ENCODE measurements at regions not wholly inside any gene's neighbourhood (a gene's known extent, or its start where the extent isn't known, plus 50 kb on each side); places are given as distances from the start of the nearest gene placed in this dataset.

DNA sequence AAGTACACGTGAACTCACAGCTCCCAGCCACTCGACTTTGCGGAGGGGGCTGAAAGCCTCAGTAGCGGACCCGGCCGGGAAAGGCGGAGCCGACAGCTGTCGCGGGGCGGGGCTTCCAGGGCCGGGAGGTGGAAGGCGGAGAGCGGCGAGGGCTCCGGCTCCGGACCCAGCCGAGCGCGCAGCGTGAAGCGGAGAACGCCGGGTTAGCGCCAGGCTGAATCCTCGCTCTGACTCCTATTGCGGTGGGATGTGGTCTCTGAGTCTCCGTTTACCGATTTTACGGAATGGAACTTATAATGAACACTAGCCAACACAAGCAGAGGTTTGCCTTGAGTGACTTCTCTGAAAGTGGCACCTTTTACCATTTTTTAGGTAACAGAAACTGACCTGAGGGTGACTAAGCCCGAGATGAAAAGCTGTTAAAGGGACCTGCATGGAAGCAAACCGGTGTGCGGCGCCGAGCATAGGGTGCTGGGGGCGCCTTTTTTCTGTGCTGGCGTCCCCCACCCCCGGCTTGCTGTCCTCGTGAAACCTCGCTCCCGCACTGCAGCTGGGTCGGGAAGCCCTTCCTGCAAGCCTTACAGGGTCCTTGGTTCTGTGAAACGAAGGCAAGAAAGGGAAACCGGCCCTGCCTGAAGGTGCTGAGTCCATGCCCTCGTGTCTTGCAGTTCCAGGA lies 72.9 kb downstream of the EN1 start (continued):
- TF ChIP-seq PHB (CRISPR knock-in tag; IDR thresholded peaks at IDR 0.05): no peak
- TF ChIP-seq, protein P1, sequence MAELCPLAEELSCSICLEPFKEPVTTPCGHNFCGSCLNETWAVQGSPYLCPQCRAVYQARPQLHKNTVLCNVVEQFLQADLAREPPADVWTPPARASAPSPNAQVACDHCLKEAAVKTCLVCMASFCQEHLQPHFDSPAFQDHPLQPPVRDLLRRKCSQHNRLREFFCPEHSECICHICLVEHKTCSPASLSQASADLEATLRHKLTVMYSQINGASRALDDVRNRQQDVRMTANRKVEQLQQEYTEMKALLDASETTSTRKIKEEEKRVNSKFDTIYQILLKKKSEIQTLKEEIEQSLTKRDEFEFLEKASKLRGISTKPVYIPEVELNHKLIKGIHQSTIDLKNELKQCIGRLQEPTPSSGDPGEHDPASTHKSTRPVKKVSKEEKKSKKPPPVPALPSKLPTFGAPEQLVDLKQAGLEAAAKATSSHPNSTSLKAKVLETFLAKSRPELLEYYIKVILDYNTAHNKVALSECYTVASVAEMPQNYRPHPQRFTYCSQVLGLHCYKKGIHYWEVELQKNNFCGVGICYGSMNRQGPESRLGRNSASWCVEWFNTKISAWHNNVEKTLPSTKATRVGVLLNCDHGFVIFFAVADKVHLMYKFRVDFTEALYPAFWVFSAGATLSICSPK (IDR thresholded peaks at IDR 0.05; ENCODE audit: borderline replicate concordance): no peak
- 0 out of 2 replicates have a peak, but pooled peaks have one; percentile 25 for TF ChIP-seq PML (IDR thresholded peaks at IDR 0.05; ENCODE audit: low read length)
- peak; percentile 58 for TF ChIP-seq CXXC5 (CRISPR knock-in tag; IDR thresholded peaks at IDR 0.05)
- no peak for TF ChIP-seq ZNF324 (CRISPR knock-in tag; IDR thresholded peaks at IDR 0.05)
- no peak for TF ChIP-seq ATF1 (CRISPR knock-in tag; IDR thresholded peaks at IDR 0.05)
- peak; percentile 17; the same call in 1 of the 2 replicates for TF ChIP-seq ATF1 (tag; IDR thresholded peaks at IDR 0.05)
- TF ChIP-seq MYC (IDR thresholded peaks at IDR 0.05; ENCODE audit: low read depth, low read length): 0 out of 2 replicates have a peak, but pooled peaks have one; percentile 16
- no peak for TF ChIP-seq MYC (CRISPR knock-in tag; IDR thresholded peaks at IDR 0.05; ENCODE audit: borderline replicate concordance, low read depth)
- no peak for TF ChIP-seq CREB5 (CRISPR knock-in tag; IDR thresholded peaks at IDR 0.05)
- TF ChIP-seq ZBTB5 (IDR thresholded peaks at IDR 0.05): peak; percentile 65; the same call in 1 of the 2 replicates
- TF ChIP-seq, protein P2, sequence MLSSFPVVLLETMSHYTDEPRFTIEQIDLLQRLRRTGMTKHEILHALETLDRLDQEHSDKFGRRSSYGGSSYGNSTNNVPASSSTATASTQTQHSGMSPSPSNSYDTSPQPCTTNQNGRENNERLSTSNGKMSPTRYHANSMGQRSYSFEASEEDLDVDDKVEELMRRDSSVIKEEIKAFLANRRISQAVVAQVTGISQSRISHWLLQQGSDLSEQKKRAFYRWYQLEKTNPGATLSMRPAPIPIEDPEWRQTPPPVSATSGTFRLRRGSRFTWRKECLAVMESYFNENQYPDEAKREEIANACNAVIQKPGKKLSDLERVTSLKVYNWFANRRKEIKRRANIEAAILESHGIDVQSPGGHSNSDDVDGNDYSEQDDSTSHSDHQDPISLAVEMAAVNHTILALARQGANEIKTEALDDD (IDR thresholded peaks at IDR 0.05): no peak
- peak; percentile 19 for TF ChIP-seq TBP (optimal IDR thresholded peaks at IDR 0.05; ENCODE audit: low read depth, low read length)
- TF ChIP-seq ZBTB9 (CRISPR knock-in tag; IDR thresholded peaks at IDR 0.05): 0 out of 2 replicates have a peak, but pooled peaks have one; percentile 42
- 0 out of 2 replicates have a peak, but pooled peaks have one; percentile 31 for TF ChIP-seq XRCC5 (IDR thresholded peaks at IDR 0.05; ENCODE audit: low read depth, low read length)
- TF ChIP-seq POLR2AphosphoS2 (IDR thresholded peaks at IDR 0.05; ENCODE audit: low read length): no peak
- TF ChIP-seq SRF (CRISPR knock-in tag; IDR thresholded peaks at IDR 0.05): 0 out of 4 replicates have a peak, but pooled peaks of 1 of the 2 experiments have one; percentile 47
- TF ChIP-seq SP1 (CRISPR knock-in tag; IDR thresholded peaks at IDR 0.05): 0 out of 2 replicates have a peak, but pooled peaks have one; percentile 35
- TF ChIP-seq YY1 (IDR thresholded peaks at IDR 0.05; ENCODE audit: borderline replicate concordance in 1 of 3, control insufficient read depth in 1 of 3, extremely low read depth in 1 of 3, insufficient read depth in 3 of 3, insufficient read length in 1 of 3, insufficient replicate concordance in 2 of 3, low read depth in 1 of 3, low read length in 2 of 3): peak in 1 of 3 experiments; percentile 4
- TF ChIP-seq ZNF780A (CRISPR knock-in tag; IDR thresholded peaks at IDR 0.05): no peak

Measured in K562 (cell line).